ENCODE measurements at regions not wholly inside any gene's neighbourhood (a gene's known extent, or its start where the extent isn't known, plus 50 kb on each side); places are given as distances from the start of the nearest gene placed in this dataset.

GRCh38 chr12:20099395-20100183 lies 268.7 kb upstream of the PDE3A start:
- no peaks in the 10 kb centered on the region for H3K79me2 ChIP-seq (ENCODE audit: insufficient read depth, low read length)
- no peak overlapping the region for H2AFZ ChIP-seq (ENCODE audit: insufficient read depth, low read depth, low read length, poor library complexity, severe bottlenecking)
- H3K9me3 ChIP-seq (replicated peaks in 1 of 2; ENCODE audit: control insufficient read depth in 1 of 2, insufficient read depth in 1 of 2, low read length in 2 of 2) = peaks cover 0 to 15% of the 10 kb centered on the region in 2 donors
- no peaks in the 10 kb centered on the region for H3K4me1 Mint-ChIP-seq
- H3K4me3 ChIP-seq (replicated peaks in 1 of 3; ENCODE audit: low read depth in 2 of 3, low read length in 3 of 3) = no peak overlapping the region
- no peak overlapping the region for H3K9ac ChIP-seq (ENCODE audit: insufficient read depth, low read length, poor library complexity, severe bottlenecking)
- 82% methylated on average over 3 of the region's 5 CpGs for WGBS (ENCODE audit: insufficient coverage)
- H3K9me3 Mint-ChIP-seq = peaks cover 1 to 16% (median 7%) of the 10 kb centered on the region in 7 donors
- H3K27me3 Mint-ChIP-seq (ENCODE audit: low read depth in 3 of 3) = peaks cover 0 to 3% (median 3%) of the 10 kb centered on the region in 3 donors
- H3K36me3 Mint-ChIP-seq = no peaks in the 10 kb centered on the region
- H3K27me3 ChIP-seq (ENCODE audit: control insufficient read depth in 2 of 2, insufficient read depth in 2 of 2, low read length in 2 of 2) = no peaks in the 10 kb centered on the region
- intact Hi-C loops (cut with micrococcal nuclease) = no loop called here
- H3K4me1 ChIP-seq (ENCODE audit: control insufficient read depth in 1 of 2, insufficient read depth in 2 of 2, low read length in 2 of 2) = no peaks in the 10 kb centered on the region
- no peak for DNase-seq
- no peak overlapping the region for H3K4me3 Mint-ChIP-seq
- H4K20me1 ChIP-seq (ENCODE audit: insufficient read depth, low read length) = no peaks in the 10 kb centered on the region
- no peaks in the 10 kb centered on the region for H3K36me3 ChIP-seq (replicated peaks in 1 of 2; ENCODE audit: control insufficient read depth in 1 of 2, insufficient read depth in 2 of 2, low read length in 2 of 2)
- no peak overlapping the region for H3K4me2 ChIP-seq (replicated peaks; ENCODE audit: extremely low read depth, low read length, poor library complexity, severe bottlenecking)
- H3K27ac Mint-ChIP-seq = no peak overlapping the region
- no peak for TF ChIP-seq CTCF (IDR thresholded peaks at IDR 0.05)
- no peak overlapping the region for H3K27ac ChIP-seq (ENCODE audit: low read depth in 1 of 2, low read length in 2 of 2)

- Histone ChIP-seq H3K4me1 (ENCODE audit: control insufficient read depth in 1 of 2, insufficient read depth in 2 of 2, low read length in 2 of 2) (no peaks in the 10 kb centered on the region), H3K27ac (ENCODE audit: low read depth in 1 of 2, low read length in 2 of 2) (no peak overlapping the region), H3K27me3 (ENCODE audit: control insufficient read depth in 2 of 2, insufficient read depth in 2 of 2, low read length in 2 of 2) (no peaks in the 10 kb centered on the region), H3K9ac (ENCODE audit: insufficient read depth, low read length, poor library complexity, severe bottlenecking) (no peak overlapping the region), H3K4me2 (replicated peaks; ENCODE audit: extremely low read depth, low read length, poor library complexity, severe bottlenecking) (no peak overlapping the region), H2AFZ (ENCODE audit: insufficient read depth, low read depth, low read length, poor library complexity, severe bottlenecking) (no peak overlapping the region), H4K20me1 (ENCODE audit: insufficient read depth, low read length) (no peaks in the 10 kb centered on the region), H3K4me3 (replicated peaks in 1 of 3; ENCODE audit: low read depth in 2 of 3, low read length in 3 of 3) (no peak overlapping the region), H3K79me2 (ENCODE audit: insufficient read depth, low read length) (no peaks in the 10 kb centered on the region), H3K9me3 (replicated peaks in 1 of 2; ENCODE audit: control insufficient read depth in 1 of 2, insufficient read depth in 1 of 2, low read length in 2 of 2) (peaks cover 0 to 18% of the 10 kb centered on the region in 2 donors), H3K36me3 (replicated peaks in 1 of 2; ENCODE audit: control insufficient read depth in 1 of 2, insufficient read depth in 2 of 2, low read length in 2 of 2) (no peaks in the 10 kb centered on the region)
- Mint-ChIP-seq H3K4me3 (no peak overlapping the region), H3K36me3 (no peaks in the 10 kb centered on the region), H3K27me3 (ENCODE audit: low read depth in 3 of 3) (peaks cover 0 to 3% (median 2%) of the 10 kb centered on the region in 3 donors), H3K27ac (no peak overlapping the region), H3K9me3 (peaks cover 1 to 19% (median 5%) of the 10 kb centered on the region in 7 donors), H3K4me1 (no peaks in the 10 kb centered on the region)
- WGBS (ENCODE audit: insufficient coverage) = 96% methylated on average over 5 of the region's 5 CpGs
- no peak for TF ChIP-seq CTCF (IDR thresholded peaks at IDR 0.05)
- DNase-seq = no peak
- intact Hi-C loops (cut with micrococcal nuclease) = no loop called here
Measured at GRCh38 chr12:20101046-20101445, 267.3 kb upstream of the PDE3A start.
